Tibial artery (tissue), 4 donors: ENCODE measurements at regions not wholly inside any gene's neighbourhood (a gene's known extent, or its start where the extent isn't known, plus 50 kb on each side); places are given as distances from the start of the nearest gene placed in this dataset.
A peak's percentile ranks its signal among the peaks of the same experiment; 100 is the strongest.

ENCODE experiments used
- DNase-seq, 2 donors: peaks; one replicate each; pipeline ENCODE4 v3.0.0-alpha.2; 2019
- H3K27ac ChIP-seq, 2 donors: fragments of 200-600 bp; sonication (generic) in 1 of 2; 1 replicate in 1 of 2; 2 replicates in 1 of 2; pipeline ENCODE4 v1.5.1; 2018 to 2019; ENCODE audit warnings: mild to moderate bottlenecking in 1 of 2
- H3K27me3 ChIP-seq, 2 donors: fragments of 200-600 bp; sonication (generic) in 1 of 2; one replicate each; pipeline versions ENCODE4 v1.5.1 to v1.6.0; 2016 to 2019
- H3K36me3 ChIP-seq, 3 donors: fragments of 200-600 bp; sonication (generic) in 2 of 3; one replicate each; pipeline ENCODE4 v1.5.1; 2016 to 2019; ENCODE audit warnings: mild to moderate bottlenecking in 2 of 3
- H3K4me1 ChIP-seq, 4 donors: fragments of 200-600 bp; sonication (generic) in 2 of 4; 1 replicate in 3 of 4; 2 replicates in 1 of 4; pipeline ENCODE4 v1.5.1; 2016 to 2019
- H3K4me3 ChIP-seq, 2 donors: fragments of 200-600 bp; sonication (generic) in 1 of 2; 1 replicate in 1 of 2; 2 replicates in 1 of 2; pipeline ENCODE4 v1.5.1; 2018 to 2019; ENCODE audit warnings: mild to moderate bottlenecking in 2 of 2
- H3K9me3 ChIP-seq, 3 donors: fragments of 200-600 bp; sonication (generic) in 1 of 3; one replicate each; pipeline ENCODE4 v1.5.1; 2016 to 2019
- intact Hi-C: fragments of 100-400 bp; cut with DNase I; formaldehyde crosslinking; loops from one replicate; pipeline ENCODE4 v1.15.0; 2023; ENCODE audit warnings: low total_unique reads
- TF ChIP-seq, protein P1 (sequence below), 2 experiments: fragments of 200-600 bp in 1 of 2; fragments of 450-650 bp in 1 of 2; IDR thresholded peaks; one replicate each; pipeline ENCODE4 v1.5.1; 2017 to 2019; ENCODE audit warnings: antibody characterized with exemption in 2 of 2, mild to moderate bottlenecking in 1 of 2, moderate library complexity in 1 of 2

DNA sequence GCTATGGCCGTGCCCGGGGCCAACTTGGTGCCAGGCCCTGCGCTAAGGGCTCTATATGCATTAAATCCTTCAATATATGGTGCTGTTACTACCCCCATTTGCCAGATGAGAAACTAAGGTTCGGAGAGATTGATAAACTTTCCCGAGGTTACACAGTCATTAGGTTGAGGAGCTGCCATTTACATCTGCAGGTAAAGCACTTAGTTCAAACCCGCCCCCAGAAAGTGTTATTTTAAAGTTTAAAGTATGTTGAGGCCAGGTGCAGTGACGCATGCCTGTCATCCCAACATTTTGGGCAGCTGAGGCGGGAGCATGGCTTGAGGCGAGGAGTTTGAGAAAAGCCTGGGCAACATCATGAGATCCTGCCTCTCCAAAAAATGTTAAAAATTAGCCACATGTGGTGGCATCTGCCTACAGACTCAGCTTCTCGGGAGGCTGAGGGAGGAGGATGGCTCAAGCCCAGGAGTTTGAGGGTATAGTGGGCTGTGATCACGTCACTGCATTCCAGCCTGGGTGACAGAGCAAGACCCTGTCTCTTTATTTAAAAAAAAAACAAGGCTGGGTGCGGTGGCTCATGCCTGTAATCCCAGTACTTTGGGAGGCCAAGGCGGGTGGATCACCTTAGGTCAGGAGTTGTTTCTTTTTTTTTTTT is 264.7 kb downstream of the PARN start:
- Histone ChIP-seq H3K4me3 (no peak overlapping the region), H3K4me1 (peaks cover 0 to 17% (median 2%) of the 10 kb centered on the region in 4 donors), H3K36me3 (no peaks in the 10 kb centered on the region), H3K27ac (no peak overlapping the region), H3K27me3 (peaks cover 0 to 6% of the 10 kb centered on the region in 2 donors), H3K9me3 (no peaks in the 10 kb centered on the region)
- intact Hi-C loops: no loop called here
- TF ChIP-seq, protein P1, sequence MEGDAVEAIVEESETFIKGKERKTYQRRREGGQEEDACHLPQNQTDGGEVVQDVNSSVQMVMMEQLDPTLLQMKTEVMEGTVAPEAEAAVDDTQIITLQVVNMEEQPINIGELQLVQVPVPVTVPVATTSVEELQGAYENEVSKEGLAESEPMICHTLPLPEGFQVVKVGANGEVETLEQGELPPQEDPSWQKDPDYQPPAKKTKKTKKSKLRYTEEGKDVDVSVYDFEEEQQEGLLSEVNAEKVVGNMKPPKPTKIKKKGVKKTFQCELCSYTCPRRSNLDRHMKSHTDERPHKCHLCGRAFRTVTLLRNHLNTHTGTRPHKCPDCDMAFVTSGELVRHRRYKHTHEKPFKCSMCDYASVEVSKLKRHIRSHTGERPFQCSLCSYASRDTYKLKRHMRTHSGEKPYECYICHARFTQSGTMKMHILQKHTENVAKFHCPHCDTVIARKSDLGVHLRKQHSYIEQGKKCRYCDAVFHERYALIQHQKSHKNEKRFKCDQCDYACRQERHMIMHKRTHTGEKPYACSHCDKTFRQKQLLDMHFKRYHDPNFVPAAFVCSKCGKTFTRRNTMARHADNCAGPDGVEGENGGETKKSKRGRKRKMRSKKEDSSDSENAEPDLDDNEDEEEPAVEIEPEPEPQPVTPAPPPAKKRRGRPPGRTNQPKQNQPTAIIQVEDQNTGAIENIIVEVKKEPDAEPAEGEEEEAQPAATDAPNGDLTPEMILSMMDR (IDR thresholded peaks at IDR 0.05): no peak
- DNase-seq: no peak

- intact Hi-C loops: no loop called here
- no peak for DNase-seq
- H3K4me1 ChIP-seq: peaks cover 0 to 11% (median 0%) of the 10 kb centered on the region in 4 donors
- TF ChIP-seq, protein P1 (IDR thresholded peaks at IDR 0.05): no peak
- no peaks in the 10 kb centered on the region for H3K9me3 ChIP-seq
- H3K27ac ChIP-seq: no peak overlapping the region
- H3K36me3 ChIP-seq: no peaks in the 10 kb centered on the region
- no peak overlapping the region for H3K4me3 ChIP-seq
- H3K27me3 ChIP-seq: peaks cover 0 to 6% of the 10 kb centered on the region in 2 donors
Observed at GRCh38 chr16:14364386-14365199, 265.5 kb downstream of the PARN start.

- Histone ChIP-seq H3K9me3 (no peaks in the 10 kb centered on the region), H3K27me3 (peaks cover 0 to 6% of the 10 kb centered on the region in 2 donors), H3K4me1 (peaks cover 0 to 11% (median 0%) of the 10 kb centered on the region in 4 donors), H3K4me3 (no peak overlapping the region), H3K27ac (no peak overlapping the region), H3K36me3 (no peaks in the 10 kb centered on the region)
- DNase-seq: no peak
- TF ChIP-seq, protein P1 (IDR thresholded peaks at IDR 0.05): no peak
- intact Hi-C loops: no loop called here
Observed at GRCh38 chr16:14364112-14364385, 266.0 kb downstream of the PARN start.

GRCh38 chr16:14362774-14363371 is 267.2 kb downstream of the PARN start:
- no peak for DNase-seq
- Histone ChIP-seq H3K27ac (no peak overlapping the region), H3K27me3 (peaks cover 0 to 6% of the 10 kb centered on the region in 2 donors), H3K36me3 (no peaks in the 10 kb centered on the region), H3K4me1 (peaks cover 0 to 11% (median 0%) of the 10 kb centered on the region in 4 donors), H3K9me3 (no peaks in the 10 kb centered on the region), H3K4me3 (peak overlapping the region; percentile 17 to 27)
- TF ChIP-seq, protein P1 (IDR thresholded peaks at IDR 0.05): no peak
- intact Hi-C loops: no loop called here

- no peak overlapping the region for H3K4me3 ChIP-seq
- intact Hi-C loops: no loop called here
- peaks cover 0 to 11% (median 0%) of the 10 kb centered on the region in 4 donors for H3K4me1 ChIP-seq
- H3K27ac ChIP-seq: no peak overlapping the region
- TF ChIP-seq, protein P1 (IDR thresholded peaks at IDR 0.05): no peak
- no peaks in the 10 kb centered on the region for H3K9me3 ChIP-seq
- H3K36me3 ChIP-seq: no peaks in the 10 kb centered on the region
- no peak for DNase-seq
- peaks cover 0 to 13% of the 10 kb centered on the region in 2 donors for H3K27me3 ChIP-seq
Observed at GRCh38 chr16:14360326-14361037, 269.6 kb downstream of the PARN start.
